Psoas muscle (tissue), 7 donors: ENCODE measurements at regions not wholly inside any gene's neighbourhood (a gene's known extent, or its start where the extent isn't known, plus 50 kb on each side); places are given as distances from the start of the nearest gene placed in this dataset.

Source experiments
- ATAC-seq, 4 donors: fragments of 200-7000 bp; cut with Tn5 transposase; one replicate each; pipeline ENCODE4 v1.9.1; 2020; ENCODE audit warnings: moderate library complexity in 3 of 4, mild to moderate bottlenecking in 2 of 4
- DNase-seq, 2 donors: peaks; one replicate each; pipeline ENCODE4 v3.0.0-alpha.2; 2020
- H3K27ac ChIP-seq: fragments of 200-600 bp; one replicate; pipeline ENCODE4 v1.8.0; 2022
- H3K27me3 ChIP-seq, 3 donors: fragments of 200-600 bp in 1 of 3; one replicate each; pipeline versions ENCODE4 v1.6.1 to v1.8.0; 2013 to 2022; ENCODE audit warnings: low read length in 2 of 3, mild to moderate bottlenecking in 2 of 3, moderate library complexity in 1 of 3; ENCODE audit not compliant: insufficient read depth in 3 of 3
- H3K36me3 ChIP-seq, 2 donors: fragments of 200-600 bp in 1 of 2; one replicate each; pipeline versions ENCODE4 v1.6.1 to v1.8.0; 2013 to 2022; ENCODE audit warnings: low read depth in 1 of 2, mild to moderate bottlenecking in 1 of 2, moderate library complexity in 1 of 2; ENCODE audit not compliant: insufficient read depth in 1 of 2
- H3K4me1 ChIP-seq: fragments of 200-600 bp; one replicate; pipeline ENCODE4 v1.8.0; 2022
- H3K4me3 ChIP-seq: fragments of 200-600 bp; one replicate; pipeline ENCODE4 v1.8.0; 2022; ENCODE audit warnings: mild to moderate bottlenecking
- H3K9me3 ChIP-seq: fragments of 200-600 bp; one replicate; pipeline ENCODE4 v1.8.0; 2022
- CTCF ChIP-seq: fragments of 200-600 bp; IDR thresholded peaks from one replicate; pipeline ENCODE4 v1.8.0; 2022; ENCODE audit warnings: antibody characterized with exemption
- WGBS, 3 donors: extraction: QIAGEN DNeasy Blood & Tissue Kit; methylation state at CpG; one replicate each; pipeline versions ENCODE4 v1.1.6 to v1.1.7; 2013; 5-methylcytosine and 5-hydroxymethylcytosine counted together
- intact Hi-C, 2 donors: fragments of 100-400 bp; cut with DNase I; formaldehyde crosslinking; loops; one replicate each; pipeline versions ENCODE4 v1.11.0 to v1.14.2; 2022
- donor health status: healthy with polysubstance abuse.
- donor health status: DM: no; HTN: no; CAD: no; lungs with moderate emphysema.
- donor health status: Bipolar disorder and iron deficiency.
- donor health status: healthy.
- donor health status: DM: yes; HTN: yes; CAD: no.
- donor health status: DM: no; HTN: no; CAD: no.
- donor health status: DM: yes; HTN: yes; CAD: no.

GRCh38 chr10:6763423-6763822 lies 183.3 kb upstream of the PRKCQ start:
- ATAC-seq: no peak
- H3K36me3 ChIP-seq: no peaks in the 10 kb centered on the region
- 68 to 71% (median 69%) methylated on average over 6 of the region's 6 CpGs for WGBS, 3 donors

GRCh38 chr10:6763001-6763400 lies 182.9 kb upstream of the PRKCQ start:
- Histone ChIP-seq H3K27ac (no peak overlapping the region), H3K9me3 (no peaks in the 10 kb centered on the region), H3K36me3 (no peaks in the 10 kb centered on the region), H3K4me3 (no peak overlapping the region), H3K27me3 (no peaks in the 10 kb centered on the region), H3K4me1 (peaks cover 15% of the 10 kb centered on the region)
- DNase-seq (no peak), ATAC-seq (no peak)
- intact Hi-C loops: no loop called here
- TF ChIP-seq CTCF: no peak
- 62 to 69% (median 65%) methylated on average over 5 of the region's 5 CpGs for WGBS, 3 donors

More at GRCh38 chr10:6763423-6763822, 183.3 kb upstream of the PRKCQ start:
- intact Hi-C loops: no loop called here
- Histone ChIP-seq H3K4me3 (no peak overlapping the region), H3K27me3 (no peaks in the 10 kb centered on the region), H3K4me1 (peaks cover 15% of the 10 kb centered on the region), H3K9me3 (no peaks in the 10 kb centered on the region), H3K27ac (no peak overlapping the region)
- no peak for DNase-seq
- TF ChIP-seq CTCF: no peak

GRCh38 chr10:6759961-6760360 lies 179.9 kb upstream of the PRKCQ start:
- no peak overlapping the region for H3K4me3 ChIP-seq
- H3K36me3 ChIP-seq: no peaks in the 10 kb centered on the region
- DNase-seq (no peak), ATAC-seq (no peak)
- no peak overlapping the region for H3K27ac ChIP-seq
- WGBS, 3 donors: 86 to 97% (median 89%) methylated on average over 1 of the region's 1 CpG
- no peaks in the 10 kb centered on the region for H3K4me1 ChIP-seq
- intact Hi-C loops: no loop called here
- H3K9me3 ChIP-seq: no peaks in the 10 kb centered on the region
- no peak for TF ChIP-seq CTCF
- no peaks in the 10 kb centered on the region for H3K27me3 ChIP-seq

GRCh38 chr10:6757158-6757557 lies 177.1 kb upstream of the PRKCQ start:
- intact Hi-C loops: no loop called here
- no peak overlapping the region for H3K27ac ChIP-seq
- no peak for TF ChIP-seq CTCF
- 54 to 62% (median 55%) methylated on average over 7 of the region's 7 CpGs for WGBS, 3 donors
- DNase-seq (no peak), ATAC-seq (no peak)
- H3K27me3 ChIP-seq: no peaks in the 10 kb centered on the region
- peaks cover 12% of the 10 kb centered on the region for H3K4me1 ChIP-seq
- no peak overlapping the region for H3K4me3 ChIP-seq
- H3K36me3 ChIP-seq: no peaks in the 10 kb centered on the region
- no peaks in the 10 kb centered on the region for H3K9me3 ChIP-seq

GRCh38 chr10:6756716-6757115 lies 176.6 kb upstream of the PRKCQ start:
- TF ChIP-seq CTCF: no peak
- Histone ChIP-seq H3K4me3 (no peak overlapping the region), H3K4me1 (peaks cover 12% of the 10 kb centered on the region), H3K36me3 (no peaks in the 10 kb centered on the region), H3K9me3 (no peaks in the 10 kb centered on the region), H3K27ac (no peak overlapping the region), H3K27me3 (no peaks in the 10 kb centered on the region)
- whole genome bisulfite sequencing, 3 donors: 63 to 86% (median 71%) methylated on average over 2 of the region's 2 CpGs
- DNase-seq (no peak), ATAC-seq (no peak)
- intact Hi-C loops: no loop called here
